Astrocyte of the cerebellum (primary cell): ENCODE measurements at regions not wholly inside any gene's neighbourhood (a gene's known extent, or its start where the extent isn't known, plus 50 kb on each side); places are given as distances from the start of the nearest gene placed in this dataset.

ENCODE experiments used
- DNase-seq: peaks from one replicate; pipeline ENCODE4 v3.0.0-alpha.2; 2011; ENCODE audit warnings: low read depth
- H3K4me3 ChIP-seq: 2 replicates; pipeline ENCODE4 v1.5.1; 2011; ENCODE audit warnings: mild to moderate bottlenecking, low read depth, low read length, moderate library complexity
- CTCF ChIP-seq: IDR thresholded peaks from 2 replicates; pipeline ENCODE4 v1.5.1; 2012; ENCODE audit warnings: low read length, low read depth, moderate library complexity, mild to moderate bottlenecking; ENCODE audit errors: missing control alignments
- in situ Hi-C: cut with HindIII; loops from 2 replicates; pipeline ENCODE4 v1.10.0; 2017; ENCODE audit warnings: low sequenced_read_pairs

- no peak overlapping the region for H3K4me3 ChIP-seq
- TF ChIP-seq CTCF = no peak
- in situ Hi-C loops = no loop called here
- DNase-seq = no peak
These were observed 587.1 kb upstream of the NEGR1 start for GRCh38 chr1:72869441-72869840.

GRCh38 chr1:72851597-72851996 lies 569.3 kb upstream of the NEGR1 start:
- TF ChIP-seq CTCF = no peak
- in situ Hi-C loops = no loop called here
- H3K4me3 ChIP-seq = no peak overlapping the region

GRCh38 chr1:72848997-72849396 lies 566.7 kb upstream of the NEGR1 start:
- no peak overlapping the region for H3K4me3 ChIP-seq
- TF ChIP-seq CTCF = no peak
- DNase-seq = no peak
- in situ Hi-C loops = no loop called here

More at GRCh38 chr1:72851597-72851996, 569.3 kb upstream of the NEGR1 start:
- DNase-seq = no peak

- no peak for DNase-seq
- in situ Hi-C loops = no loop called here
- TF ChIP-seq CTCF = no peak
These were observed 565.3 kb upstream of the NEGR1 start for GRCh38 chr1:72847651-72848050.

DNA sequence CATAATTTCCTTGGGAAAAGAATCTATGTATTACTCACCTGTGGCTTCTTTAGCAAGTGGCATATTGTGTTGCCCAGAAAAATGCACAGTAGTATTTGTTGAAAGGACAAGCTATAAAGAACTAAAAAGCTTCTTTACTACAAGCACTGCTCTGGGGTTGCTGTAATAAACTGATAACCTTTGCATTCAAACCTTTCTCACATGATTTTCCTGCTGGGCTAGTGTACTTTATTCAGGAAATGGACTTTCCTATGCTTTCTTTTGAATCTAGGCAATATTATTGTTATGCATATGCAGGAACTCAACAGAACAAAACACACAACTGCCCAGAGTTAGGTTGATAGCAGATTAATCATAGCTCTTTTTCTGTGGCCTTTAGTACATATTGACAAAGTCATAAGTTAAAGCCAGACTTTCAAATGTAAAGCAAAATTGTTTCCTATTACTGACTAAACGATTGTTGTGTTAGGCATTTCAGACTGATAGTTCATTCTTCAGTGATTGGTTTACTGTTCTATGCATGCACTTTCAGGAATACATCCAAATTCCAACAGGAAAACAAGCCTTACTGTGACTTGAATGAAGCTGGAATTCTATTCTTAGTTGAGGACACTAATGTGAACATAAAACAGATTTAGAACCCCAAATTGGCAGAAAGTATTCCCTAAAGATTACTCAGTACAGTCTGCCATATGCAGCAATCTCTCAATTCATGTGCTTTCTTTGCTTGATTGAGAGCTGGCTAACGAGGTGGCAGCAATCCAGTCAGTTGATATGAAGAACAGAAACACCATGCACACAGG lies 564.3 kb upstream of the NEGR1 start:
- H3K4me3 ChIP-seq = no peak overlapping the region
- no peak for DNase-seq
- TF ChIP-seq CTCF = no peak
- in situ Hi-C loops = no loop called here

More at GRCh38 chr1:72847651-72848050, 565.3 kb upstream of the NEGR1 start:
- H3K4me3 ChIP-seq = no peak overlapping the region

- in situ Hi-C loops = no loop called here
- DNase-seq = no peak
- no peak for TF ChIP-seq CTCF
- no peak overlapping the region for H3K4me3 ChIP-seq
These were observed 563.6 kb upstream of the NEGR1 start for GRCh38 chr1:72845981-72846380.
